H1 (cell line): ENCODE measurements at regions not wholly inside any gene's neighbourhood (a gene's known extent, or its start where the extent isn't known, plus 50 kb on each side); places are given as distances from the start of the nearest gene placed in this dataset.

Experiments used
- CTCF ChIA-PET: fragments of 300-600 bp; sonication (Branson Sonifier 250); formaldehyde crosslinking; loops from one replicate; lab custom pipeline; 2021; ENCODE audit not compliant: partially characterized antibody; lab: Charles Lee
- POLR2A ChIA-PET: fragments of 300-600 bp; sonication (Branson Sonifier 250); formaldehyde crosslinking; loops from one replicate; lab custom pipeline; 2021; ENCODE audit warnings: inconsistent platforms; ENCODE audit not compliant: partially characterized antibody; lab: Charles Lee
- DNase-seq, 2 experiments: peaks; one replicate each; pipeline versions ENCODE4 v3.0.0 to v3.0.0-alpha.2; 2010 to 2022; ENCODE audit warnings: low spot score in 2 of 2, low read depth in 1 of 2, mixed read lengths in 1 of 2
- FAIRE-seq: peaks from 2 replicates; lab custom pipeline; 2011; peaks lifted over from hg19 to GRCh38; lab: Jason Lieb, UNC
- H2AFZ ChIP-seq: 2 replicates; pipeline ENCODE4 v1.8.1; 2012; ENCODE audit warnings: low read length, inconsistent platforms
- H2AK5ac ChIP-seq: 2 replicates; pipeline ENCODE4 v1.6.1; 2013; ENCODE audit warnings: low read depth, low read length
- H2BK120ac ChIP-seq: replicated peaks from 2 replicates; pipeline ENCODE3; 2013; ENCODE audit warnings: low read depth, low read length, inconsistent platforms
- H2BK12ac ChIP-seq: 2 replicates; pipeline ENCODE4 v1.6.1; 2013; ENCODE audit warnings: low read depth, low read length
- H2BK15ac ChIP-seq: 2 replicates; pipeline ENCODE4 v1.6.1; 2013; ENCODE audit warnings: low read length
- H2BK20ac ChIP-seq: 2 replicates; pipeline ENCODE4 v1.6.1; 2013; ENCODE audit warnings: low read length
- H2BK5ac ChIP-seq: 2 replicates; pipeline ENCODE4 v1.6.1; 2013; ENCODE audit warnings: low read depth, low read length
- H3K14ac ChIP-seq: 2 replicates; pipeline ENCODE4 v1.6.1; 2013; ENCODE audit warnings: inconsistent platforms; ENCODE audit not compliant: insufficient read length
- H3K18ac ChIP-seq: 2 replicates; pipeline ENCODE4 v1.6.1; 2013; ENCODE audit warnings: low read length; ENCODE audit errors: extremely low read depth
- H3K23ac ChIP-seq: 2 replicates; pipeline ENCODE4 v1.6.1; 2013; ENCODE audit warnings: inconsistent platforms; ENCODE audit not compliant: insufficient read length
- H3K23me2 ChIP-seq: 2 replicates; pipeline ENCODE4 v1.6.1; 2013; ENCODE audit warnings: low read depth, low read length
- H3K27ac ChIP-seq: 2 replicates; pipeline ENCODE4 v1.6.1; 2011; ENCODE audit warnings: low read depth, low read length, inconsistent platforms
- H3K27me3 ChIP-seq, 4 experiments: replicated peaks in 1 of 4; 1 replicate in 1 of 4; 2 replicates in 3 of 4; pipeline versions ENCODE4 v1.6.1 to v1.8.1; 2011 to 2013; ENCODE audit warnings: low read length in 3 of 4, mild to moderate bottlenecking in 3 of 4, inconsistent platforms in 2 of 4, mixed read lengths in 2 of 4, moderate library complexity in 1 of 4; ENCODE audit not compliant: control insufficient read depth in 3 of 4, insufficient read depth in 3 of 4; ENCODE audit errors: extremely low read depth in 1 of 4
- H3K36me3 ChIP-seq, 4 experiments: 2 replicates each; pipeline versions ENCODE4 v1.6.1 to v1.8.1; 2011 to 2013; ENCODE audit warnings: mild to moderate bottlenecking in 4 of 4, low read length in 3 of 4, moderate library complexity in 2 of 4, control low read depth in 1 of 4, inconsistent platforms in 1 of 4; ENCODE audit not compliant: insufficient read depth in 4 of 4, control insufficient read depth in 2 of 4
- H3K4ac ChIP-seq: replicated peaks from 2 replicates; pipeline ENCODE3; 2013; ENCODE audit warnings: low read length, low read depth, mixed read lengths, inconsistent platforms; ENCODE audit not compliant: insufficient read length
- H3K4me1 ChIP-seq, 4 experiments: replicated peaks in 1 of 4; 1 replicate in 1 of 4; 2 replicates in 3 of 4; pipeline versions ENCODE4 v1.6.1 to v1.8.1; 2011 to 2013; ENCODE audit warnings: low read length in 3 of 4, inconsistent platforms in 2 of 4, mixed read lengths in 1 of 4; ENCODE audit not compliant: insufficient read depth in 4 of 4, control insufficient read depth in 3 of 4
- H3K4me2 ChIP-seq, 2 experiments: 2 replicates each; pipeline versions ENCODE4 v1.6.1 to v1.8.1; 2011 to 2013; ENCODE audit warnings: low read depth in 2 of 2, low read length in 2 of 2, control low read depth in 1 of 2, inconsistent platforms in 1 of 2, mild to moderate bottlenecking in 1 of 2; ENCODE audit not compliant: insufficient read depth in 1 of 2
- H3K4me3 ChIP-seq, 4 experiments: fragments of 200-600, 300-600 bp in 1 of 4; sonication (generic), shearing (Covaris generic), sonication (Bioruptor Twin) in 1 of 4; 2 replicates each; pipeline versions ENCODE4 v1.5.1 to v1.8.1; 2011 to 2016; ENCODE audit warnings: low read length in 4 of 4, low read depth in 3 of 4, control low read depth in 2 of 4, inconsistent platforms in 2 of 4, mild to moderate bottlenecking in 2 of 4, mixed read lengths in 1 of 4, moderate library complexity in 1 of 4; ENCODE audit not compliant: insufficient read depth in 2 of 4; ENCODE audit errors: extremely low read depth in 1 of 4
- H3K56ac ChIP-seq: replicated peaks from 2 replicates; pipeline ENCODE3; 2013; ENCODE audit warnings: low read depth, mild to moderate bottlenecking, mixed read lengths, low read length, inconsistent platforms; ENCODE audit not compliant: insufficient read length
- H3K79me1 ChIP-seq: 2 replicates; pipeline ENCODE4 v1.6.1; 2013; ENCODE audit warnings: low read depth, low read length, control low read depth
- H3K79me2 ChIP-seq, 2 experiments: 2 replicates each; pipeline versions ENCODE4 v1.6.1 to v1.8.1; 2012 to 2013; ENCODE audit warnings: low read length in 2 of 2, mild to moderate bottlenecking in 2 of 2, inconsistent platforms in 1 of 2; ENCODE audit not compliant: insufficient read depth in 2 of 2, control insufficient read depth in 1 of 2
- H3K9ac ChIP-seq, 4 experiments: replicated peaks in 1 of 4; 1 replicate in 1 of 4; 2 replicates in 3 of 4; pipeline versions ENCODE4 v1.6.1 to v1.8.1; 2011 to 2013; ENCODE audit warnings: low read depth in 3 of 4, low read length in 3 of 4, control low read depth in 2 of 4, mild to moderate bottlenecking in 2 of 4, moderate library complexity in 2 of 4, inconsistent platforms in 1 of 4; ENCODE audit errors: extremely low read depth in 1 of 4
- H3K9me3 ChIP-seq, 2 experiments: 2 replicates each; pipeline versions ENCODE4 v1.6.1 to v1.8.1; 2012 to 2013; ENCODE audit warnings: mild to moderate bottlenecking in 2 of 2, moderate library complexity in 2 of 2, control low read depth in 1 of 2, inconsistent platforms in 1 of 2, low read depth in 1 of 2, low read length in 1 of 2, mixed read lengths in 1 of 2; ENCODE audit not compliant: insufficient read depth in 2 of 2
- H4K20me1 ChIP-seq, 2 experiments: replicated peaks in 1 of 2; 2 replicates each; pipeline versions ENCODE3 to v1.8.1; 2011 to 2013; ENCODE audit warnings: inconsistent platforms in 2 of 2, low read length in 2 of 2, mild to moderate bottlenecking in 1 of 2; ENCODE audit not compliant: insufficient read depth in 2 of 2, control insufficient read depth in 1 of 2
- H4K5ac ChIP-seq: 2 replicates; pipeline ENCODE4 v1.6.1; 2013; ENCODE audit warnings: low read length, low read depth, mixed read lengths, inconsistent platforms; ENCODE audit not compliant: insufficient read length
- H4K8ac ChIP-seq: 2 replicates; pipeline ENCODE4 v1.8.0; 2013; ENCODE audit warnings: mild to moderate bottlenecking, moderate library complexity, low read length, inconsistent platforms; ENCODE audit not compliant: insufficient read depth; ENCODE audit errors: extremely low read depth
- H4K91ac ChIP-seq: replicated peaks from 2 replicates; pipeline ENCODE3; 2013; ENCODE audit warnings: low read length, mixed read lengths, inconsistent platforms; ENCODE audit not compliant: insufficient read length
- BRCA1 ChIP-seq: IDR thresholded peaks from 2 replicates; pipeline ENCODE4 v1.6.1; 2012; ENCODE audit warnings: low read depth, low read length, improper control_type of control experiment
- CEBPB ChIP-seq: IDR thresholded peaks from 2 replicates; pipeline ENCODE4 v1.6.1; 2012; ENCODE audit warnings: low read depth, low read length
- HDAC6 ChIP-seq: IDR thresholded peaks from one replicate; pipeline ENCODE4 v1.7.1; 2012; ENCODE audit warnings: low read depth, mild to moderate bottlenecking, inconsistent platforms, low read length, moderate library complexity

- DNase-seq (no peak), FAIRE-seq (no peak)
- Histone ChIP-seq H2BK12ac (no peak overlapping the region), H3K36me3 (no peaks in the 10 kb centered on the region), H3K4ac (no peak overlapping the region), H3K79me2 (no peaks in the 10 kb centered on the region), H4K8ac (no peak overlapping the region), H3K14ac (no peak overlapping the region), H4K91ac (no peak overlapping the region), H3K27me3 (no peaks in the 10 kb centered on the region), H2AK5ac (no peak overlapping the region), H3K56ac (no peak overlapping the region), H2BK5ac (no peak overlapping the region), H3K79me1 (no peaks in the 10 kb centered on the region), H2BK20ac (no peak overlapping the region), H3K23ac (no peak overlapping the region), H3K18ac (no peak overlapping the region), H3K9me3 (peaks cover 0 to 7% of the 10 kb centered on the region in 2 experiments; a peak in 1 of 4 replicates), H4K20me1 (no peaks in the 10 kb centered on the region), H3K23me2 (no peaks in the 10 kb centered on the region), H2BK15ac (no peak overlapping the region), H3K27ac (no peak overlapping the region), H3K4me1 (no peaks in the 10 kb centered on the region), H3K4me2 (no peak overlapping the region), H2AFZ (no peak overlapping the region), H3K9ac (no peak overlapping the region), H4K5ac (no peak overlapping the region), H3K4me3 (no peak overlapping the region), H2BK120ac (no peak overlapping the region)
- POLR2A ChIA-PET: no interaction called here
- CTCF ChIA-PET: interaction anchor here (0.6 kb wide), 1 partner anchor 22 kb away, joined by 3 read pairs; no protein-coding TSS in a partner anchor
- TF ChIP-seq CEBPB (no peak), HDAC6 (no peak), BRCA1 (no peak)
These were observed 130.2 kb downstream of the GASK1B start for GRCh38 chr4:158042591-158043030.
